Left ventricle myocardium inferior (tissue), 1 donor: ENCODE measurements at regions not wholly inside any gene's neighbourhood (a gene's known extent, or its start where the extent isn't known, plus 50 kb on each side); places are given as distances from the start of the nearest gene placed in this dataset.

Source experiments
- DNase-seq: peaks from one replicate; pipeline ENCODE4 v3.0.0-alpha.2; 2020
- H3K27ac ChIP-seq: fragments of 200-600 bp; replicated peaks from 2 replicates; pipeline ENCODE4 v1.8.0; 2021
- H3K27me3 ChIP-seq: fragments of 200-600 bp; 2 replicates; pipeline ENCODE4 v1.8.0; 2021; ENCODE audit warnings: low read depth
- H3K36me3 ChIP-seq: fragments of 200-600 bp; 2 replicates; pipeline ENCODE4 v1.8.0; 2021
- H3K4me1 ChIP-seq: fragments of 200-600 bp; 2 replicates; pipeline ENCODE4 v1.8.0; 2021
- H3K4me3 ChIP-seq: fragments of 200-600 bp; 2 replicates; pipeline ENCODE4 v1.8.0; 2021; ENCODE audit warnings: mild to moderate bottlenecking, moderate library complexity
- H3K9me3 ChIP-seq: fragments of 200-600 bp; replicated peaks from 2 replicates; pipeline ENCODE4 v1.8.0; 2021
- intact Hi-C: fragments of 100-400 bp; cut with micrococcal nuclease; formaldehyde crosslinking; loops from one replicate; pipeline ENCODE4 v1.11.0; 2022
- TF ChIP-seq, protein P1 (sequence below): fragments of 200-600 bp; IDR thresholded peaks from 2 replicates; pipeline ENCODE4 v1.8.0; 2021; ENCODE audit warnings: antibody characterized with exemption, mild to moderate bottlenecking, borderline replicate concordance
- donor health status: DM: no; HTN: yes; CAD: no; lungs with severe emphysema.

DNA sequence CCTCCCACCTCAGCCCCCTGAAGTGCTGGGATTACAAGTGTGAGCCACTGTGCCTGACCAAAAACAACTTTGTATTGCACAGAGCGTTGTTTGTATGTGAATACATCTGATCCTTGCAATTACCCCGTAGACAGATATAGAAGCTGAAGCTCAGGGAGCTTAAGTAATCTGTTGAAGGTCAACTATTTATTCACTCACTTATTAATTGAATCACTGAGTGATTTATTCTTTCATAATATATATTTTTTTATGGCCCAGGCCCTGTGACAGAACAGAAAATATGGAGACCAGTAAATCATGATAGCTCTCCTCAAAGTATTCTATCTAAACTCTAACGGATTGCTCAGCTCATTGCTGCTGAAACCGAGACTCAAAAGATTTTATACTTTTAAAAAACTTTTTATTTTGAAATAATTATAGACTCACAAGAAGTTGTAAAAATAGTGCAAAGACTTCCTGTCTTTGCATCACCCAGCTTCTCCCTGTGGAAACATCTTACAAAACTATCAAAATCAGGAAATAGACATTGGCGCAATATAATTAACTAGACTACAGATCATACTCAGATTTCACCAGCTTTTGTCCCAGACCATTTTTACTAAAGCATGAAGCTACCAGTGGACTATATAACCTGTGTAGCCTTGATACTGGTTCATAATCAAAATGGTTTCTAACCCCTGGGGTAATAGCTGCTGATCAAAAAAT lies 466.1 kb downstream of the PDCD6IP start:
- DNase-seq, result no peak
- no peaks in the 10 kb centered on the region for H3K27me3 ChIP-seq
- TF ChIP-seq, protein P1, sequence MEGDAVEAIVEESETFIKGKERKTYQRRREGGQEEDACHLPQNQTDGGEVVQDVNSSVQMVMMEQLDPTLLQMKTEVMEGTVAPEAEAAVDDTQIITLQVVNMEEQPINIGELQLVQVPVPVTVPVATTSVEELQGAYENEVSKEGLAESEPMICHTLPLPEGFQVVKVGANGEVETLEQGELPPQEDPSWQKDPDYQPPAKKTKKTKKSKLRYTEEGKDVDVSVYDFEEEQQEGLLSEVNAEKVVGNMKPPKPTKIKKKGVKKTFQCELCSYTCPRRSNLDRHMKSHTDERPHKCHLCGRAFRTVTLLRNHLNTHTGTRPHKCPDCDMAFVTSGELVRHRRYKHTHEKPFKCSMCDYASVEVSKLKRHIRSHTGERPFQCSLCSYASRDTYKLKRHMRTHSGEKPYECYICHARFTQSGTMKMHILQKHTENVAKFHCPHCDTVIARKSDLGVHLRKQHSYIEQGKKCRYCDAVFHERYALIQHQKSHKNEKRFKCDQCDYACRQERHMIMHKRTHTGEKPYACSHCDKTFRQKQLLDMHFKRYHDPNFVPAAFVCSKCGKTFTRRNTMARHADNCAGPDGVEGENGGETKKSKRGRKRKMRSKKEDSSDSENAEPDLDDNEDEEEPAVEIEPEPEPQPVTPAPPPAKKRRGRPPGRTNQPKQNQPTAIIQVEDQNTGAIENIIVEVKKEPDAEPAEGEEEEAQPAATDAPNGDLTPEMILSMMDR, result no peak
- no peaks in the 10 kb centered on the region for H3K36me3 ChIP-seq
- intact Hi-C loops, result no loop called here
- no peak overlapping the region for H3K27ac ChIP-seq
- H3K4me3 ChIP-seq, result no peak overlapping the region
- H3K9me3 ChIP-seq, result no peaks in the 10 kb centered on the region
- peaks cover 34% of the 10 kb centered on the region for H3K4me1 ChIP-seq

DNA sequence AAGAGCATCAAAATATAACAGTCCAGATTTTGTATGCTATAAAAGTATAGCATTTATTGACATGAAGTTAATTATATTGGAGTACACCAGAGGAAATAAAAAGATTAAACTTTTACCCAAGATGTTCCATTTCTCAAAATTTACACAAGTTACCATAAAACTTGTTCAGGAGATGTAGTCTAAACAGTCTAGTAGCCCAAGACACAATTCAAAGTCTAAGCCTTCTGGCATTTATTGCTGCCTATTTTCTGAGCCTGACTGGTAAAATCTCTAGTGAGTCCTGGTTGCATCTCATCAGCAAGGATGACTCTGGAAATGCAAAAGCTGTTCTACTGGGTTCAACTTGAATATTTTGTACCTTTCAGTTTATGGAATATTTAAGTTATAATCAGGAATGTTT lies 468.7 kb downstream of the PDCD6IP start:
- Histone ChIP-seq H3K36me3 (no peaks in the 10 kb centered on the region), H3K27ac (no peak overlapping the region), H3K4me3 (no peak overlapping the region), H3K9me3 (no peaks in the 10 kb centered on the region), H3K4me1 (peaks cover 27% of the 10 kb centered on the region), H3K27me3 (no peaks in the 10 kb centered on the region)
- DNase-seq, result no peak
- TF ChIP-seq, protein P1, result no peak
- intact Hi-C loops, result no loop called here

GRCh38 chr3:34268032-34268709 lies 469.7 kb downstream of the PDCD6IP start:
- Histone ChIP-seq H3K4me1 (peaks cover 21% of the 10 kb centered on the region), H3K4me3 (no peak overlapping the region), H3K36me3 (no peaks in the 10 kb centered on the region), H3K9me3 (no peaks in the 10 kb centered on the region), H3K27ac (no peak overlapping the region), H3K27me3 (no peaks in the 10 kb centered on the region)
- TF ChIP-seq, protein P1, result no peak
- intact Hi-C loops, result no loop called here
- DNase-seq, result no peak

DNA sequence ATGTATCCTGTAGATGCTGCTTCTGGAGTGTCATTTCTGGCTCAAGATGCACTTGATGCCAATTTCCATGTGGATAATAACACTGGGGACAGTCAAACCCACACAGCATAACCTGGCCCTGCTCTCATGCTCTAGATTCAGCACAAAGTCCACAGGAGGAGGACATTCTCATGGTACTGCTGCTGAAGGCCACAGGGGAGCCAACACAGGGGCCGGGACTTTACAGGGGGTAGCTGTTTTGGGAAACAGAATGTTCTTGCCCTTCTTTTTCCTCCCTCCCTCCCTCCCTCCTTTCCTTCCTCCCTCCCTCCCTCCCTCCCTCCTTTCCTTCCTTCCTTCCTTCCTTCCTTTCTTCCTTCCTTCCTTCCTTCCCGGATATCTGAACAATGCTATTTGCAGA lies 477.4 kb downstream of the PDCD6IP start:
- intact Hi-C loops, result no loop called here
- TF ChIP-seq, protein P1, result no peak
- no peak overlapping the region for H3K4me3 ChIP-seq
- H3K36me3 ChIP-seq, result no peaks in the 10 kb centered on the region
- H3K27me3 ChIP-seq, result no peaks in the 10 kb centered on the region
- no peaks in the 10 kb centered on the region for H3K4me1 ChIP-seq
- H3K9me3 ChIP-seq, result no peaks in the 10 kb centered on the region
- DNase-seq, result no peak
- H3K27ac ChIP-seq, result no peak overlapping the region

GRCh38 chr3:34276342-34276741 lies 477.9 kb downstream of the PDCD6IP start:
- Histone ChIP-seq H3K4me1 (no peaks in the 10 kb centered on the region), H3K27ac (no peak overlapping the region), H3K27me3 (no peaks in the 10 kb centered on the region), H3K36me3 (no peaks in the 10 kb centered on the region), H3K4me3 (no peak overlapping the region), H3K9me3 (no peaks in the 10 kb centered on the region)
- TF ChIP-seq, protein P1, result no peak
- intact Hi-C loops, result no loop called here
- DNase-seq, result no peak
